BLaER1 (cell line): ENCODE measurements at regions not wholly inside any gene's neighbourhood (a gene's known extent, or its start where the extent isn't known, plus 50 kb on each side); places are given as distances from the start of the nearest gene placed in this dataset.

Source experiments
- H3K27ac ChIP-seq: shearing (Covaris generic); formaldehyde crosslinking; 2 replicates; pipeline ENCODE4 v1.8.1; 2022
- H3K27me3 ChIP-seq: shearing (Covaris generic); formaldehyde crosslinking; 2 replicates; pipeline ENCODE4 v1.8.1; 2022
- H3K36me3 ChIP-seq: shearing (Covaris generic); formaldehyde crosslinking; 2 replicates; pipeline ENCODE4 v1.8.1; 2022
- H3K4me1 ChIP-seq: shearing (Covaris generic); formaldehyde crosslinking; 2 replicates; pipeline ENCODE4 v1.8.1; 2022
- H3K4me2 ChIP-seq: shearing (Covaris generic); formaldehyde crosslinking; 2 replicates; pipeline ENCODE4 v1.8.1; 2022
- H3K4me3 ChIP-seq: shearing (Covaris generic); formaldehyde crosslinking; 2 replicates; pipeline ENCODE4 v1.8.1; 2022
- H3K9ac ChIP-seq: shearing (Covaris generic); formaldehyde crosslinking; 2 replicates; pipeline ENCODE4 v1.8.1; 2022
- H3K9me3 ChIP-seq: shearing (Covaris generic); formaldehyde crosslinking; 2 replicates; pipeline ENCODE4 v1.8.1; 2022
- H4K20me1 ChIP-seq: shearing (Covaris generic); formaldehyde crosslinking; 2 replicates; pipeline ENCODE4 v1.8.1; 2022
- Cebpa-rat ChIP-seq: shearing (Covaris generic); IDR thresholded peaks from 2 replicates; pipeline ENCODE4 v1.8.1; 2022

DNA sequence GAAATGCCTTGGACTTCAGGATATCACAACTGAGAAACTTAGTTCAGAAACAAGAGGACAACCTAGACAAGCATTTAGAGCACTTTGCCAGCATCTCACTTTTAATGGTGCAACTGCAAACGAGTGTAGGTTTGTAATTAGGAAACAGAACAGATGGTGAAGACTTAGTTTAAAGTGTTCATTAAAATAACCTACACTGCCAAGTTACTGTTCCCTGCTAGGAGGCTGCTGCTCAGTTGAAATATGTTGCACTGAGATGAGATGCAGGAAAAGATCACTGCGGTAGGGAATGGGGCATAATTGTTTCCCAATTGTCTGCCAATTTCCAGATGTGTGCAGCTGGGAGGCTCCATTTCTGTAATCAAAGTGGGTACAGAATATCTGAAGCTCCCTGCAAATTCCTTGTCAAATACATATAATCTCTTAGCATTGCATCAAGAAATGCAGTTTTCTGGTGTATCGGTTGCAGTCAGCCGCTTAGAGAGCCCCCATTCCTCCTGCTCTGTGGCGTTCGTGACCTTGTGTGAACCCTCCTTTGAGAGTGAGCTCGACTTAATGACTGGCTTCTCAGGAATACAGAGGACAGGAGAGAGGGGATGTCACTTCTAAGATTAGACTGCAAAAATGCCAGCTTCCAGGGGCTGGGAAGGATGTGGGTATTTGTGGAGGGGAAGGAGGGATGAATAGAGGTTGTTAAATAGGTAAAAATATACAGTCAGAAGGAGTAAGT lies 448.9 kb downstream of the MED10 start:
- no peaks in the 10 kb centered on the region for H3K27me3 ChIP-seq
- no peaks in the 10 kb centered on the region for H4K20me1 ChIP-seq
- H3K9ac ChIP-seq: no peak overlapping the region
- H3K4me2 ChIP-seq: no peak overlapping the region
- TF ChIP-seq Cebpa-rat: no peak
- no peak overlapping the region for H3K4me3 ChIP-seq
- no peaks in the 10 kb centered on the region for H3K9me3 ChIP-seq
- H3K4me1 ChIP-seq: no peaks in the 10 kb centered on the region; the same call in 1 of the 2 replicates
- no peaks in the 10 kb centered on the region for H3K36me3 ChIP-seq
- no peak overlapping the region for H3K27ac ChIP-seq

- Histone ChIP-seq H3K9me3 (no peaks in the 10 kb centered on the region), H3K9ac (no peak overlapping the region), H3K4me2 (no peak overlapping the region), H3K36me3 (no peaks in the 10 kb centered on the region), H3K4me1 (no peaks in the 10 kb centered on the region), H3K27me3 (no peaks in the 10 kb centered on the region), H3K27ac (no peak overlapping the region), H3K4me3 (no peak overlapping the region), H4K20me1 (no peaks in the 10 kb centered on the region)
- TF ChIP-seq Cebpa-rat: no peak
These were observed 453.2 kb downstream of the MED10 start for GRCh38 chr5:5925191-5925590.

DNA sequence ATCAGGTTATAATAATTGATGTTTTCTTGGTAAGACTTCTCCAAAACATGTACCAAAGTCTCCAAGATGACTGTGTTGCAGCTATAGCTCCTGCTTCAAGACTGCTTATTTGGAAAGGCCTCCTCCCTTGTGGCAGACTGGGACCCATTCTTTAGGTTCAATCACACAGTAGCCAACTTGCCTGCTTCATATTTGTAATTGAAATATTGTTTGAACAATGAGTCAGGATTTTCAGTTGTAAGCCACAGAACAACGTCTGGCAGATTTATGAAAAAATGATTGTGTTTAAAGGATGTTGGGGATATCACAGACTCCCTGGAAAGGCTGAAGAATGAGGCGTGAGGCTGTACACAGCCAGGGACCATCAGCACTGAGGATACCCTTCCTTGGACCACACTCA lies 458.9 kb downstream of the MED10 start:
- Histone ChIP-seq H3K36me3 (no peaks in the 10 kb centered on the region), H3K27me3 (no peaks in the 10 kb centered on the region), H3K4me3 (no peak overlapping the region), H4K20me1 (no peaks in the 10 kb centered on the region), H3K9ac (no peak overlapping the region), H3K9me3 (no peaks in the 10 kb centered on the region), H3K27ac (no peak overlapping the region), H3K4me2 (no peak overlapping the region), H3K4me1 (no peaks in the 10 kb centered on the region)
- TF ChIP-seq Cebpa-rat: no peak

DNA sequence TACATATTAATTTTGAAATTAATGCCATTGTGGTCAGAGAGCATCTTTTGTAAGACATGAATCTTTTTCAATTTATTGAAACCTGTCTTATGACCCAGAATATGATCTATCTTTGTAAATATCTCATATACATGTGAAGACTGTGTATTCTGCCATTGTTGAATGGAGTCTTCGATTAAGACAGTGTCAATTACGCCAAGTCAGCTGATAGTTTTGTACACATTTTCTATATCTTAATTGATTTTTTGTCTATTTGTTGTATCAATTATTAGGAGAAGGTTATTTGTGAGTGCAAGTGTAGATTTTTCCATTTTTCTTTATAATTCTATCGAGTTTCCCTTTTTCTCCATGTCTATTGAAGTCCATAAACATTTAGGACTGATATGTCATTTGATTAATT lies 471.6 kb downstream of the MED10 start:
- Histone ChIP-seq H3K4me3 (no peak overlapping the region), H3K36me3 (no peaks in the 10 kb centered on the region), H3K4me1 (no peaks in the 10 kb centered on the region), H3K27ac (no peak overlapping the region), H4K20me1 (no peaks in the 10 kb centered on the region), H3K9ac (no peak overlapping the region), H3K4me2 (no peak overlapping the region), H3K9me3 (peaks cover 10% of the 10 kb centered on the region), H3K27me3 (no peaks in the 10 kb centered on the region)
- TF ChIP-seq Cebpa-rat: no peak

DNA sequence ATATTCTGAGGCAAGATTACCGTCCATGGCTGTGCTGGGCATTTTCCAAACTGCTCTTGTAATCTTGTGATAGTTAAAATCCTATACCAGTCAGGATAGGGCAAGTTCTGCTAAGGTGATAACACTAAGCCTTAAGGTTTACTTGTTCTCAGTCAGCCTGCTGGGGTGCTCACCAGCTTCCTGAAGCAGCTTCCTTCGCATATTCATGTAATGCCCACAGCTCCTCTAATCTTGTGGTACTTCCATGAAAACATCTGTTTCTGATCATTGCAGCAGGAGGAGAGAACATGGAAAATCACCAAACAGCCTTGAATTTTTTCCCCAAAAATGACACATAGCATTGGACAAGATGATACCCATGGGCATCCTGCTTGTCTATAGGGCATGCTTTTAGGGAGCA lies 473.2 kb downstream of the MED10 start:
- no peaks in the 10 kb centered on the region for H4K20me1 ChIP-seq
- no peak overlapping the region for H3K27ac ChIP-seq
- no peak overlapping the region for H3K9ac ChIP-seq
- no peak overlapping the region for H3K4me2 ChIP-seq
- TF ChIP-seq Cebpa-rat: no peak
- no peaks in the 10 kb centered on the region for H3K36me3 ChIP-seq
- peaks cover 12% of the 10 kb centered on the region for H3K9me3 ChIP-seq
- no peak overlapping the region for H3K4me3 ChIP-seq
- H3K4me1 ChIP-seq: no peaks in the 10 kb centered on the region
- no peaks in the 10 kb centered on the region for H3K27me3 ChIP-seq

GRCh38 chr5:5904113-5904512 lies 474.2 kb downstream of the MED10 start:
- H3K4me1 ChIP-seq: no peaks in the 10 kb centered on the region
- no peaks in the 10 kb centered on the region for H3K36me3 ChIP-seq
- H3K9ac ChIP-seq: no peak overlapping the region
- H3K27me3 ChIP-seq: no peaks in the 10 kb centered on the region
- no peak overlapping the region for H3K4me3 ChIP-seq
- no peak overlapping the region for H3K4me2 ChIP-seq
- H3K9me3 ChIP-seq: peaks cover 12% of the 10 kb centered on the region
- TF ChIP-seq Cebpa-rat: no peak
- no peaks in the 10 kb centered on the region for H4K20me1 ChIP-seq
- H3K27ac ChIP-seq: no peak overlapping the region

GRCh38 chr5:5902678-5903646 lies 475.4 kb downstream of the MED10 start:
- Histone ChIP-seq H4K20me1 (no peaks in the 10 kb centered on the region), H3K9me3 (peaks cover 12% of the 10 kb centered on the region), H3K9ac (no peak overlapping the region), H3K4me3 (no peak overlapping the region), H3K36me3 (no peaks in the 10 kb centered on the region), H3K4me1 (no peaks in the 10 kb centered on the region), H3K27me3 (no peaks in the 10 kb centered on the region), H3K27ac (no peak overlapping the region), H3K4me2 (no peak overlapping the region)
- no peak for TF ChIP-seq Cebpa-rat

DNA sequence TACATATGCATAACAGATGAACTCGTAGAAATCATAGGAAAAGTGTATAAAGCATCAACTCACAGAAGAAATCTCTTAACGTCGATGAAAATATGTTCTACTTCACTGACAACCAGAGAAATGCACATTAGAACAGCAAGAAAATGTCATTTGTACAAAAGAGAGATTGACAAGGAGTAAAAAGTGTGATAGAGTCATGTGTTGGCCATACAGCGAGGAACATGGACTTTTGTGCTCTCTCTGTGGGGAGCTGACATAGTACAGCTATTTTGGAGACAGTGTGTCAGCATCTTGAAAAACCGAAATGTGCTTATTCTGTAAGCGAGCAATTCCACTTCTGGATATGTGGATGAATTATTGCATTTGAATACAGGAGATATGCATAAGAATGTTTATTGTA lies 477.9 kb downstream of the ICE1 start:
- no peaks in the 10 kb centered on the region for H4K20me1 ChIP-seq
- no peak overlapping the region for H3K4me3 ChIP-seq
- H3K4me1 ChIP-seq: no peaks in the 10 kb centered on the region
- H3K9me3 ChIP-seq: peaks cover 12% of the 10 kb centered on the region
- H3K36me3 ChIP-seq: no peaks in the 10 kb centered on the region
- H3K27me3 ChIP-seq: no peaks in the 10 kb centered on the region
- no peak overlapping the region for H3K27ac ChIP-seq
- no peak overlapping the region for H3K9ac ChIP-seq
- no peak overlapping the region for H3K4me2 ChIP-seq
- TF ChIP-seq Cebpa-rat: no peak

GRCh38 chr5:5899716-5900115 lies 477.2 kb downstream of the ICE1 start:
- no peak overlapping the region for H3K27ac ChIP-seq
- no peak overlapping the region for H3K4me2 ChIP-seq
- H3K9me3 ChIP-seq: peaks cover 12% of the 10 kb centered on the region
- H4K20me1 ChIP-seq: no peaks in the 10 kb centered on the region
- no peaks in the 10 kb centered on the region for H3K4me1 ChIP-seq
- no peak for TF ChIP-seq Cebpa-rat
- no peaks in the 10 kb centered on the region for H3K27me3 ChIP-seq
- no peak overlapping the region for H3K9ac ChIP-seq
- H3K36me3 ChIP-seq: no peaks in the 10 kb centered on the region
- H3K4me3 ChIP-seq: no peak overlapping the region

DNA sequence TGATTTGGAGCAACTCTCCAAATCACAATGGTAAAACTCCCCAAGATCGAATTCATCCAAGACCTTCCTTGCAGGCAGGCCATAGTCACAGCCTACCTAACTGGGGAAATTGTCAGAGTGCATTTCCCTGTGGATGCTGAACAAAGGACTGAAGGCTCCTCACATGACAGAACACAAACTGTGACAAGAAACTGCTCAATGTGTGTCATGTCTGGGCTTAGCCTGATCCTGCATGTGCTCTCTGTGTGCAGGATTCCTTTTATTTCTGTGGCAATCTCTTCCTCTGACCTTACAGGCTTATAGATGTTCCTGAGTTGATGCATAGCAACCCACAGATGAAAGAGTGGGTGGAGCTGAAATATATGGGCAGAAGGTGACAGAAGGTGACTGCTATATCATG lies 465.8 kb downstream of the ICE1 start:
- TF ChIP-seq Cebpa-rat: no peak
- H3K27me3 ChIP-seq: no peaks in the 10 kb centered on the region
- no peak overlapping the region for H3K4me2 ChIP-seq
- H3K27ac ChIP-seq: no peak overlapping the region
- H3K9ac ChIP-seq: no peak overlapping the region
- H3K4me1 ChIP-seq: peaks cover 11% of the 10 kb centered on the region
- H3K4me3 ChIP-seq: no peak overlapping the region
- H3K36me3 ChIP-seq: no peaks in the 10 kb centered on the region
- H4K20me1 ChIP-seq: no peaks in the 10 kb centered on the region
- no peaks in the 10 kb centered on the region for H3K9me3 ChIP-seq
